ENCODE measurements at regions not wholly inside any gene's neighbourhood (a gene's known extent, or its start where the extent isn't known, plus 50 kb on each side); places are given as distances from the start of the nearest gene placed in this dataset.

GRCh38 chr6:15849395-15849794 is 186.6 kb upstream of the DTNBP1 start:
- Histone ChIP-seq H3K4me3 (replicated peaks; ENCODE audit: insufficient read depth, low read length) (no peak overlapping the region), H3K27me3 (ENCODE audit: insufficient read depth, poor library complexity, severe bottlenecking) (no peaks in the 10 kb centered on the region), H3K27ac (replicated peaks) (no peak overlapping the region)
- no peak for DNase-seq (ENCODE audit: low read depth in 1 of 2, low spot score in 1 of 2)
- TF ChIP-seq SPI1 (IDR thresholded peaks at IDR 0.05; ENCODE audit: borderline replicate concordance, low read depth) (no peak), GABPA (IDR thresholded peaks at IDR 0.05; ENCODE audit: low read depth) (no peak), POLR2AphosphoS5 (IDR thresholded peaks at IDR 0.05; ENCODE audit: low read depth) (no peak)
- TF ChIP-seq, protein P1, sequence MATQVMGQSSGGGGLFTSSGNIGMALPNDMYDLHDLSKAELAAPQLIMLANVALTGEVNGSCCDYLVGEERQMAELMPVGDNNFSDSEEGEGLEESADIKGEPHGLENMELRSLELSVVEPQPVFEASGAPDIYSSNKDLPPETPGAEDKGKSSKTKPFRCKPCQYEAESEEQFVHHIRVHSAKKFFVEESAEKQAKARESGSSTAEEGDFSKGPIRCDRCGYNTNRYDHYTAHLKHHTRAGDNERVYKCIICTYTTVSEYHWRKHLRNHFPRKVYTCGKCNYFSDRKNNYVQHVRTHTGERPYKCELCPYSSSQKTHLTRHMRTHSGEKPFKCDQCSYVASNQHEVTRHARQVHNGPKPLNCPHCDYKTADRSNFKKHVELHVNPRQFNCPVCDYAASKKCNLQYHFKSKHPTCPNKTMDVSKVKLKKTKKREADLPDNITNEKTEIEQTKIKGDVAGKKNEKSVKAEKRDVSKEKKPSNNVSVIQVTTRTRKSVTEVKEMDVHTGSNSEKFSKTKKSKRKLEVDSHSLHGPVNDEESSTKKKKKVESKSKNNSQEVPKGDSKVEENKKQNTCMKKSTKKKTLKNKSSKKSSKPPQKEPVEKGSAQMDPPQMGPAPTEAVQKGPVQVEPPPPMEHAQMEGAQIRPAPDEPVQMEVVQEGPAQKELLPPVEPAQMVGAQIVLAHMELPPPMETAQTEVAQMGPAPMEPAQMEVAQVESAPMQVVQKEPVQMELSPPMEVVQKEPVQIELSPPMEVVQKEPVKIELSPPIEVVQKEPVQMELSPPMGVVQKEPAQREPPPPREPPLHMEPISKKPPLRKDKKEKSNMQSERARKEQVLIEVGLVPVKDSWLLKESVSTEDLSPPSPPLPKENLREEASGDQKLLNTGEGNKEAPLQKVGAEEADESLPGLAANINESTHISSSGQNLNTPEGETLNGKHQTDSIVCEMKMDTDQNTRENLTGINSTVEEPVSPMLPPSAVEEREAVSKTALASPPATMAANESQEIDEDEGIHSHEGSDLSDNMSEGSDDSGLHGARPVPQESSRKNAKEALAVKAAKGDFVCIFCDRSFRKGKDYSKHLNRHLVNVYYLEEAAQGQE (IDR thresholded peaks at IDR 0.05; ENCODE audit: insufficient replicate concordance, low read depth) = no peak

DNA sequence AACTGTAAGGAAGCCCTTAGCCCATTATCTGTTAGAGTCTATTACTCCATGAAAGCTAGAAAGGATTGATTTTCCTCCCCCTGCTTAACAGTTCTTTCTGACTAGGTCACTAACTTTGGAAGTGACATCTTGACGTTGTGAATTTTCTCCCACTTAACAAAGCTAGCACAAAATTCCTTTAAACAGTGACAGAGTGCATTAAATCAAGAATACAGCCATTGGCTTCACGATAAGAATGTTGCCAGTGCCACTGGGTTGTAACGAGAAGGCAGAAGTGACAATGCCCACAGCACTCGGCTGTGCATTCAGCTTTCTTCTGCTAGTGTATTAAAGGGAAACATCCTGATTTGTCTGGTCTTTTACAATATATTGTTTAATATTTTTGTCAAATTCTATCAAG is 182.7 kb upstream of the DTNBP1 start:
- Histone ChIP-seq H3K27me3 (ENCODE audit: insufficient read depth, poor library complexity, severe bottlenecking) (no peaks in the 10 kb centered on the region), H3K4me3 (replicated peaks; ENCODE audit: insufficient read depth, low read length) (no peak overlapping the region), H3K27ac (replicated peaks) (no peak overlapping the region)
- no peak for DNase-seq (ENCODE audit: low read depth in 1 of 2, low spot score in 1 of 2)
- TF ChIP-seq GABPA (IDR thresholded peaks at IDR 0.05; ENCODE audit: low read depth) (no peak), POLR2AphosphoS5 (IDR thresholded peaks at IDR 0.05; ENCODE audit: low read depth) (no peak), CTCF (IDR thresholded peaks at IDR 0.05; ENCODE audit: insufficient read depth, low read length) (no peak), SPI1 (IDR thresholded peaks at IDR 0.05; ENCODE audit: borderline replicate concordance, low read depth) (no peak)
- TF ChIP-seq, protein P1 (IDR thresholded peaks at IDR 0.05; ENCODE audit: insufficient replicate concordance, low read depth) = no peak

- Histone ChIP-seq H3K4me3 (replicated peaks; ENCODE audit: insufficient read depth, low read length) (no peak overlapping the region), H3K27ac (replicated peaks) (no peak overlapping the region), H3K27me3 (ENCODE audit: insufficient read depth, poor library complexity, severe bottlenecking) (no peaks in the 10 kb centered on the region)
- TF ChIP-seq, protein P1 (IDR thresholded peaks at IDR 0.05; ENCODE audit: insufficient replicate concordance, low read depth) = no peak
- TF ChIP-seq GABPA (IDR thresholded peaks at IDR 0.05; ENCODE audit: low read depth) (no peak), POLR2AphosphoS5 (IDR thresholded peaks at IDR 0.05; ENCODE audit: low read depth) (no peak), CTCF (IDR thresholded peaks at IDR 0.05; ENCODE audit: insufficient read depth, low read length) (no peak), SPI1 (IDR thresholded peaks at IDR 0.05; ENCODE audit: borderline replicate concordance, low read depth) (no peak)
- no peak for DNase-seq (ENCODE audit: low read depth in 1 of 2, low spot score in 1 of 2)
Observed at GRCh38 chr6:15843764-15844163, 180.9 kb upstream of the DTNBP1 start.

Data from HL-60 (cell line).